ENCODE measurements at regions not wholly inside any gene's neighbourhood (a gene's known extent, or its start where the extent isn't known, plus 50 kb on each side); places are given as distances from the start of the nearest gene placed in this dataset.
A peak's percentile ranks its signal among the peaks of the same experiment; 100 is the strongest.

DNA sequence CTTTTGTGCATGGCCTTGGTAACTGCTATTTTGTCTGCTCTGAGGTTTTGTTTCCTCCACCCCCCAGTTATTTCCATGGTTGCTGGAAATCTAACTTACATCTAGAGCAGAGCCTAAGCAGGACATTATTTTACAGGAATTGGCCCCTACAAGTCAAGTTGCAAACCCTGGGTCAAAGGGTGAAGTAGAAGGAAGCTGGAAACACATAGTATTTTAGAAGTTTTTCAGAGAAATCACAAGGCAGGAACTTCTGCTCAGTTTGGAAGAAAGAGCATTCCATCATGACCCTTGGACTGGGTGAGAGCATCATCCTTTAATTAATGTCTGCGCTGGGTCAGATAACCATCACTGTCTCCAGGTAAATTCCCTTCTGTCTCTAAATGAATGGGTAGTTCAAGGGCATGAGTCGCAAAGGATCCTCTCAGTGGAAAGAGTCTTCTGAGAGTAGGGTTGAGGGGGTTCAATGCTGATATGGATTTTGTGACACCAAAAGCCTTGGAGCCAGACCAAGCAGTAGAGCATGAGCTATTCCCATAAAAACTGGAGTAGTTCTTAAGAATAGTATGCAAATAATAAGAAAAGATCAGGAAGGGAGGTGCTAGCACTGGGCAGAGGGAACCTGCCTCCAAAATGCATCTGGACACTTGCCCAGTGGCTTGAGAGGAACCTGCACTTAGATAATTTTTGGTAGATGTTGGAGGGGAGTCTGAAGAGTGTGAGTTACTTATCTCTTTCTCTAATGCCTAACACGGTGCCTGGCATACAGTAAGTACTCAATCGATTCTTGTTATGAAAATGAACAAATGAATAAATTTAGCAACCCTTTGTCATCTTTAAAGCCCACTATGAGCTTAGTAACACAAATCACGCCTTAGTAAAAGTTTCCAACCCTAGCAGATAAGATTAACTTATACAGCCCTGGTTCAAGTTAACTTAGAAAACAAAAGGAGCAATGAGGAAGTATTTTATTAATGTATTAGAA, 160.6 kb upstream of the ADO start:
- intact Hi-C loops (cut with DNase I) = no loop called here
- no peak overlapping the region for H3K27ac ChIP-seq
- no peak overlapping the region for H3K4me3 ChIP-seq
- TF ChIP-seq, protein P1, sequence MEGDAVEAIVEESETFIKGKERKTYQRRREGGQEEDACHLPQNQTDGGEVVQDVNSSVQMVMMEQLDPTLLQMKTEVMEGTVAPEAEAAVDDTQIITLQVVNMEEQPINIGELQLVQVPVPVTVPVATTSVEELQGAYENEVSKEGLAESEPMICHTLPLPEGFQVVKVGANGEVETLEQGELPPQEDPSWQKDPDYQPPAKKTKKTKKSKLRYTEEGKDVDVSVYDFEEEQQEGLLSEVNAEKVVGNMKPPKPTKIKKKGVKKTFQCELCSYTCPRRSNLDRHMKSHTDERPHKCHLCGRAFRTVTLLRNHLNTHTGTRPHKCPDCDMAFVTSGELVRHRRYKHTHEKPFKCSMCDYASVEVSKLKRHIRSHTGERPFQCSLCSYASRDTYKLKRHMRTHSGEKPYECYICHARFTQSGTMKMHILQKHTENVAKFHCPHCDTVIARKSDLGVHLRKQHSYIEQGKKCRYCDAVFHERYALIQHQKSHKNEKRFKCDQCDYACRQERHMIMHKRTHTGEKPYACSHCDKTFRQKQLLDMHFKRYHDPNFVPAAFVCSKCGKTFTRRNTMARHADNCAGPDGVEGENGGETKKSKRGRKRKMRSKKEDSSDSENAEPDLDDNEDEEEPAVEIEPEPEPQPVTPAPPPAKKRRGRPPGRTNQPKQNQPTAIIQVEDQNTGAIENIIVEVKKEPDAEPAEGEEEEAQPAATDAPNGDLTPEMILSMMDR (IDR thresholded peaks at IDR 0.05) = no peak
- no peak for TF ChIP-seq POLR2A (IDR thresholded peaks at IDR 0.05)
- ATAC-seq = peak in 1 of 4 donors; percentile 15
- no peaks in the 10 kb centered on the region for H3K27me3 ChIP-seq
- H3K36me3 ChIP-seq = no peaks in the 10 kb centered on the region
- 69% methylated on average over 5 of the region's 5 CpGs for WGBS (ENCODE audit: insufficient coverage, low coverage, low lambda C conversion rate, missing lambda C conversion rate)
- H3K9me3 ChIP-seq = no peaks in the 10 kb centered on the region
- H3K4me1 ChIP-seq = no peaks in the 10 kb centered on the region
- no peak for DNase-seq

DNA sequence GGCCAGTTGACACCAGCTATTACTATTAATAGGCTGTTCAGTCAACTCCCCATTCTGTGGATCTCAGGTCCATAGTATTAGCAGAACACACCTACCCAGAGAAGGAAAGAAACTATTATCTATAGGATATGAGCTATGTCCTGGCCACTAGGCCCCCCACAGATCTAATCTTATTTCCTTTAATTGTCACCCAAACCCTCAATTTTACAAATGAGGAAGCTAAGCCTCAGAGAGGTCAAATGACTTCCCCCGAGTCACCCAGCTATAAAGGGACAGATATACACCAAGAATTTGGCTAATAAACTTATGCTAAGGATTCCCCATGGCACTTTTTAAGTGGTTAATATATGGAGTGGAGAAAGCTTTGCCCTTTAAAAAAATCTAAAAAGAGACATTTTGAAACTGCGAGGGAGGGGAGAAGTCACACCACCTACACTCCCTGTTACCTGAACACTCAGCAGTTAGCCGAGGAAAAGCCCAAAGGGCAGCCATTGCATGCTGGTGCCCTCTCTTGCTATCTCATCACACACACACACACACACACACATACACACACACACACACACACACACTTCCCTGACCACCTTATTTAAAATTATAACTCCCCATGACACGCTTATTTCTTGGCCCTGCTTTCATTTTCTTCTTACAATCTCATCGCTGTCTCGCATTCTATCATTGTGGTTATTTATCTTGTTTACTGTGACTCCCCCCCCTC, 157.0 kb upstream of the ADO start:
- 65% methylated on average over 5 of the region's 6 CpGs for WGBS (ENCODE audit: insufficient coverage, low coverage, low lambda C conversion rate, missing lambda C conversion rate)
- no peak for TF ChIP-seq POLR2A (IDR thresholded peaks at IDR 0.05)
- TF ChIP-seq, protein P1 (IDR thresholded peaks at IDR 0.05) = no peak
- intact Hi-C loops (cut with DNase I) = no loop called here
- peak in 1 of 4 donors; percentile 27 for ATAC-seq
- H3K4me1 ChIP-seq = no peaks in the 10 kb centered on the region
- DNase-seq = no peak
- H3K4me3 ChIP-seq = no peak overlapping the region
- H3K27me3 ChIP-seq = no peaks in the 10 kb centered on the region
- no peaks in the 10 kb centered on the region for H3K9me3 ChIP-seq
- H3K27ac ChIP-seq = no peak overlapping the region
- H3K36me3 ChIP-seq = no peaks in the 10 kb centered on the region

DNA sequence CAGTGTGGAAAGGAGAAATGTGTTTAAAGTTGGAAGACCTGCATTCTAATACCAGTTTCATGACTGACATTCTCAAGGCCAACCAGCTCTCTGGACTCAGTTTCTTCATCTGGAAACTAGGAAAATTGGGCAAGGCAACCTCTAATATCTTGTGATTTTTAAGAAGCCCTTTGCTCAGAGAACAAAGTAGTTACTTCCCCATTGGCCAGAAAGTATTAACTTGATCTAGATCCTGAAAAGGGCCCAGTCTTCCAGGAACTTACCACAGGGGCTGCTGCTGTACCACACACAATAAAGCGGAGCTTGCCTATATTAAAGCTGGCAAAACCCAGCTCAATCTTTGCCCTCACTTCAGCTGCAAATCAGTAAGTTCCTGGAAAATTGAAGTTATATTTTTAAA, 155.6 kb upstream of the ADO start:
- WGBS (ENCODE audit: insufficient coverage, low coverage, low lambda C conversion rate, missing lambda C conversion rate) = 18% methylated on average over 1 of the region's 1 CpG
- H3K4me3 ChIP-seq = no peak overlapping the region
- TF ChIP-seq, protein P1 (IDR thresholded peaks at IDR 0.05) = no peak
- no peak for TF ChIP-seq POLR2A (IDR thresholded peaks at IDR 0.05)
- no peak for ATAC-seq
- H3K27me3 ChIP-seq = no peaks in the 10 kb centered on the region
- no peaks in the 10 kb centered on the region for H3K4me1 ChIP-seq
- no peaks in the 10 kb centered on the region for H3K9me3 ChIP-seq
- no peak for DNase-seq
- no peak overlapping the region for H3K27ac ChIP-seq
- H3K36me3 ChIP-seq = no peaks in the 10 kb centered on the region
- intact Hi-C loops (cut with DNase I) = no loop called here

DNA sequence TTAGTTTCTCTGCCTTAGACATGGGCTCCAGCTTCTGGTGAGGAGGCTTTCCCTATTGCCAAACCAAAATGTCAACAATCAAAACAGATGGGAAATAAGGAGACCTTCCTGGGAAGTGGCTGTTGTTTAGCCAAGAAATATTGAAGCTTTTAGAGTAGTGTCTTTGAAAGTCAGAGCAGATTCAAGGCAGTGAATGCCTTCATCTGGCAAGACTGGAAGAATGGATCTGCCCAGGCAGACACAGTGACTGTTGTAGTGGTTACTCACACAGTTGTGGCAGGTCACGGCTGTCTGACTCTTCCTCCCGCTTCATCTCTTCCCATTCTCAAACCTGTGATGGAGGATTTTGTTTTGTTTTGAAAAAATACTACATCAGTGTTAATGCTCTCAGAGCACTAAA, 154.1 kb upstream of the ADO start:
- 76% methylated on average over 2 of the region's 2 CpGs for WGBS (ENCODE audit: insufficient coverage, low coverage, low lambda C conversion rate, missing lambda C conversion rate)
- H3K4me3 ChIP-seq = no peak overlapping the region
- DNase-seq (no peak), ATAC-seq (no peak)
- H3K4me1 ChIP-seq = no peaks in the 10 kb centered on the region
- H3K9me3 ChIP-seq = no peaks in the 10 kb centered on the region
- no peaks in the 10 kb centered on the region for H3K36me3 ChIP-seq
- H3K27ac ChIP-seq = no peak overlapping the region
- intact Hi-C loops (cut with DNase I) = no loop called here
- TF ChIP-seq, protein P1 (IDR thresholded peaks at IDR 0.05) = no peak
- TF ChIP-seq POLR2A (IDR thresholded peaks at IDR 0.05) = no peak
- H3K27me3 ChIP-seq = no peaks in the 10 kb centered on the region

Data from right lobe of liver (tissue), 6 donors.